GM12873 (cell line): ENCODE measurements at regions not wholly inside any gene's neighbourhood (a gene's known extent, or its start where the extent isn't known, plus 50 kb on each side); places are given as distances from the start of the nearest gene placed in this dataset.

Experiments
- TF ChIP-seq, protein P1 (sequence below): IDR thresholded peaks from 2 replicates; pipeline ENCODE4 v1.5.1; 2012; ENCODE audit warnings: low read depth, mild to moderate bottlenecking, moderate library complexity, low read length, control low read depth; ENCODE audit not compliant: insufficient read depth; ENCODE audit errors: missing control alignments

DNA sequence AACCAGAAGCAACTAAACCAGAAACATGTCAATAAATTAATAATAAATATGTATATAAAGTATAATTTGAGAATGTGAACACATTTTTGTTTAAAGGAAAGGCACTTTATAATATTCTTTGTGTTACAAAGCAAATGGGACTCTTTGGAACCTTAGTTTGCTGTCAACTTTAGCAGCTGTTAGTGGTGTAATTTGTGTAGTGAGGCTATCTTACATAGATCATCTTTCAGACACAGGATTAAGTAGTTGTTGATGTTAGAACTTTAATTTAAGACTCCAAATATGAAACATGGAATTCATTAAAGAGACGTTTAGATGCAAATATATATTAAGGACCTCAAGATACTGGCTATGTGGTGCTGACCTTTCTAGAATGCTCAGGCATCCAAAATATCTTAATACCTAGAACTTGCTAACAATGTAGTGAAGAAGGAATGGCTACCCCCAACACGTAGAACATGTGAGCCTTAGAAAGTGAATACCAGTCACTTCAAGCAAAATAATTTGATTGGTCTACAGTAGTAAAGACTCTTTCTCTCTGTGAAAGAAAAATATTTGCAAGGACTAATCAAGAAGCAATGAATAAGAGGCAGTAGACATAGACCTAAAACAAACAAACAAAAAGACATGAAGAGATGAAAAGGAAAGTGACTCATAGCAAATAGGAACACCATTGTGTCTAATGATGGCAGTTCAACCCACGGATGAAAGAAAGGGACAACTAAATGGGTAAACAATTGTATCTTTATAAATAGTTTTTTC is 811.4 kb downstream of the USP25 start:
- TF ChIP-seq, protein P1, sequence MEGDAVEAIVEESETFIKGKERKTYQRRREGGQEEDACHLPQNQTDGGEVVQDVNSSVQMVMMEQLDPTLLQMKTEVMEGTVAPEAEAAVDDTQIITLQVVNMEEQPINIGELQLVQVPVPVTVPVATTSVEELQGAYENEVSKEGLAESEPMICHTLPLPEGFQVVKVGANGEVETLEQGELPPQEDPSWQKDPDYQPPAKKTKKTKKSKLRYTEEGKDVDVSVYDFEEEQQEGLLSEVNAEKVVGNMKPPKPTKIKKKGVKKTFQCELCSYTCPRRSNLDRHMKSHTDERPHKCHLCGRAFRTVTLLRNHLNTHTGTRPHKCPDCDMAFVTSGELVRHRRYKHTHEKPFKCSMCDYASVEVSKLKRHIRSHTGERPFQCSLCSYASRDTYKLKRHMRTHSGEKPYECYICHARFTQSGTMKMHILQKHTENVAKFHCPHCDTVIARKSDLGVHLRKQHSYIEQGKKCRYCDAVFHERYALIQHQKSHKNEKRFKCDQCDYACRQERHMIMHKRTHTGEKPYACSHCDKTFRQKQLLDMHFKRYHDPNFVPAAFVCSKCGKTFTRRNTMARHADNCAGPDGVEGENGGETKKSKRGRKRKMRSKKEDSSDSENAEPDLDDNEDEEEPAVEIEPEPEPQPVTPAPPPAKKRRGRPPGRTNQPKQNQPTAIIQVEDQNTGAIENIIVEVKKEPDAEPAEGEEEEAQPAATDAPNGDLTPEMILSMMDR, result no peak

GRCh38 chr21:16550118-16550517 is 820.3 kb downstream of the USP25 start:
- TF ChIP-seq, protein P1, result no peak

GRCh38 chr21:16550917-16551741 is 821.3 kb downstream of the USP25 start:
- TF ChIP-seq, protein P1, result no peak

GRCh38 chr21:16552880-16553279 is 823.1 kb downstream of the USP25 start:
- TF ChIP-seq, protein P1, result no peak

GRCh38 chr21:16554503-16554902 is 824.7 kb downstream of the USP25 start:
- TF ChIP-seq, protein P1, result no peak

- TF ChIP-seq, protein P1, result no peak
These were observed 833.3 kb downstream of the USP25 start for GRCh38 chr21:16563116-16563515.

GRCh38 chr21:16563795-16564194 is 834.0 kb downstream of the USP25 start:
- TF ChIP-seq, protein P1, result no peak
